ENCODE measurements at regions not wholly inside any gene's neighbourhood (a gene's known extent, or its start where the extent isn't known, plus 50 kb on each side); places are given as distances from the start of the nearest gene placed in this dataset.
"Not testable (repeated sequence)": the region's sequence is repeated elsewhere in the genome, so short reads cannot be mapped to it uniquely, and the experiment has no call there.

- DNase-seq (ENCODE audit: low read depth) = no peak
Measured at GRCh38 chr10:53162856-53163255, 390.3 kb upstream of the MBL2 start.

- DNase-seq (ENCODE audit: low read depth) = no peak
Measured at GRCh38 chr10:53161231-53161630, 388.6 kb upstream of the MBL2 start.

GRCh38 chr10:53155674-53156073 is 383.1 kb upstream of the MBL2 start:
- DNase-seq (ENCODE audit: low read depth) = not testable (repeated sequence)

GRCh38 chr10:53153831-53154230 is 381.2 kb upstream of the MBL2 start:
- DNase-seq (ENCODE audit: low read depth) = no peak

- no peak for DNase-seq (ENCODE audit: low read depth)
Measured at GRCh38 chr10:53140506-53140905, 367.9 kb upstream of the MBL2 start.

- no peak for DNase-seq (ENCODE audit: low read depth)
Measured at GRCh38 chr10:53135897-53136253, 363.3 kb upstream of the MBL2 start.

- DNase-seq (ENCODE audit: low read depth) = no peak
Measured at GRCh38 chr10:53135213-53135896, 362.8 kb upstream of the MBL2 start.

- DNase-seq (ENCODE audit: low read depth) = no peak
Measured at GRCh38 chr10:53134050-53134449, 361.5 kb upstream of the MBL2 start.

GRCh38 chr10:53130337-53130736 is 357.8 kb upstream of the MBL2 start:
- no peak for DNase-seq (ENCODE audit: low read depth)

GRCh38 chr10:53127686-53128085 is 355.1 kb upstream of the MBL2 start:
- DNase-seq (ENCODE audit: low read depth) = no peak

GRCh38 chr10:53123311-53123710 is 350.7 kb upstream of the MBL2 start:
- no peak for DNase-seq (ENCODE audit: low read depth)

GRCh38 chr10:53122281-53122680 is 349.7 kb upstream of the MBL2 start:
- no peak for DNase-seq (ENCODE audit: low read depth)

- no peak for DNase-seq (ENCODE audit: low read depth)
Measured at GRCh38 chr10:53115660-53116059, 343.1 kb upstream of the MBL2 start.

GRCh38 chr10:53111529-53111928 is 338.9 kb upstream of the MBL2 start:
- DNase-seq (ENCODE audit: low read depth) = no peak

GRCh38 chr10:53109320-53109719 is 336.7 kb upstream of the MBL2 start:
- no peak for DNase-seq (ENCODE audit: low read depth)

- DNase-seq (ENCODE audit: low read depth) = no peak
Measured at GRCh38 chr10:53108317-53108934, 335.8 kb upstream of the MBL2 start.

GRCh38 chr10:53107711-53108110 is 335.1 kb upstream of the MBL2 start:
- no peak for DNase-seq (ENCODE audit: low read depth)

GRCh38 chr10:53102424-53102823 is 329.8 kb upstream of the MBL2 start:
- no peak for DNase-seq (ENCODE audit: low read depth)

GRCh38 chr10:53093878-53094277 is 321.3 kb upstream of the MBL2 start:
- no peak for DNase-seq (ENCODE audit: low read depth)

- DNase-seq (ENCODE audit: low read depth) = no peak
Measured at GRCh38 chr10:53091574-53091973, 319.0 kb upstream of the MBL2 start.

GRCh38 chr10:53088961-53089360 is 316.4 kb upstream of the MBL2 start:
- no peak for DNase-seq (ENCODE audit: low read depth)

- no peak for DNase-seq (ENCODE audit: low read depth)
Measured at GRCh38 chr10:53079283-53079682, 306.7 kb upstream of the MBL2 start.

- DNase-seq (ENCODE audit: low read depth) = no peak
Measured at GRCh38 chr10:53076948-53077347, 304.4 kb upstream of the MBL2 start.

GRCh38 chr10:53075469-53075868 is 302.9 kb upstream of the MBL2 start:
- no peak for DNase-seq (ENCODE audit: low read depth)
